ENCODE measurements at regions not wholly inside any gene's neighbourhood (a gene's known extent, or its start where the extent isn't known, plus 50 kb on each side); places are given as distances from the start of the nearest gene placed in this dataset.

DNA sequence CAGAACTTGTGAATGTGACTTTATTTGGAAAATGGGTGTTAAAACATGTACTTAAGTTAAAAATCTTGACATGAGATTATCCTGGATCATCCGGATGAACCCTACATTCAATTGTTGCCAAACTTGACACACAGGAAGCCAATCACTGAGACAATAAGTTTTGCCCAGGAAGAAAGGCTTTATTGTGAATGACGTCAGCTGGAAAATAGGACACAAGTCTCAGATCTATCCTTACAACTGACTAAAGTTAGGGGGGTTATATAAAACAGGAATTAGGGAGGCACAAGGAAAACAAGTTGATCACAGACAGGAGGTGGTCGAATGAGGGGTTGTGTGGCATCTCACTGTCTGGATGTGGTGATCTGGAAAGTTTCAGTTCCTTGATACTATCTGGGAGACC lies 126.9 kb downstream of the TTC8 start:
- DNase-seq (ENCODE audit: low spot score in 2 of 2): no peak
- intact Hi-C loops (cut with DNase I; ENCODE audit: low total_unique reads): no loop called here
- no peak overlapping the region for H3K4me3 ChIP-seq (ENCODE audit: low read depth, poor library complexity, severe bottlenecking)
- WGBS, 2 donors: 71 to 73% methylated on average over 3 of the region's 3 CpGs
- no peak for TF ChIP-seq POLR2A (IDR thresholded peaks at IDR 0.05)
- TF ChIP-seq, protein P1, sequence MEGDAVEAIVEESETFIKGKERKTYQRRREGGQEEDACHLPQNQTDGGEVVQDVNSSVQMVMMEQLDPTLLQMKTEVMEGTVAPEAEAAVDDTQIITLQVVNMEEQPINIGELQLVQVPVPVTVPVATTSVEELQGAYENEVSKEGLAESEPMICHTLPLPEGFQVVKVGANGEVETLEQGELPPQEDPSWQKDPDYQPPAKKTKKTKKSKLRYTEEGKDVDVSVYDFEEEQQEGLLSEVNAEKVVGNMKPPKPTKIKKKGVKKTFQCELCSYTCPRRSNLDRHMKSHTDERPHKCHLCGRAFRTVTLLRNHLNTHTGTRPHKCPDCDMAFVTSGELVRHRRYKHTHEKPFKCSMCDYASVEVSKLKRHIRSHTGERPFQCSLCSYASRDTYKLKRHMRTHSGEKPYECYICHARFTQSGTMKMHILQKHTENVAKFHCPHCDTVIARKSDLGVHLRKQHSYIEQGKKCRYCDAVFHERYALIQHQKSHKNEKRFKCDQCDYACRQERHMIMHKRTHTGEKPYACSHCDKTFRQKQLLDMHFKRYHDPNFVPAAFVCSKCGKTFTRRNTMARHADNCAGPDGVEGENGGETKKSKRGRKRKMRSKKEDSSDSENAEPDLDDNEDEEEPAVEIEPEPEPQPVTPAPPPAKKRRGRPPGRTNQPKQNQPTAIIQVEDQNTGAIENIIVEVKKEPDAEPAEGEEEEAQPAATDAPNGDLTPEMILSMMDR (IDR thresholded peaks at IDR 0.05): no peak

DNA sequence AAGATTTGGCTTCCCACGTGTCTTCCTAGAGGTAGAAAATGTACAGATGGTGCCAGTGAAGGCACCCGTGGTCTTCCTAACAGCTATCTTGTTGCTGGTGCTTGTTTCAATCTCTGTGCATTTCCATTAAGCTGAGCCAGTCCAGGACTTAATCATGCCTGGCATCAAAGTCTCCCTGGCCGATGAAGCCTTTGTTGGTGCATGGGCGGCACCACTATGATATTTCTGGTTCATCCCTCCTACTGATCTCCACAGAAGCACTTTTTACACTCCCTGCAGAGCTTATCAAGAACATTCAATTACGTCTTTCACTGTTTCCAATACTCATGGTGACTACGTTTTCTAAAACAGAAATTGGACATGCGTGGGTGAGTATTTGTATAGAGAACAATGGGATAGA lies 128.4 kb downstream of the TTC8 start:
- intact Hi-C loops (cut with DNase I; ENCODE audit: low total_unique reads): no loop called here
- TF ChIP-seq POLR2A (IDR thresholded peaks at IDR 0.05): no peak
- TF ChIP-seq, protein P1 (IDR thresholded peaks at IDR 0.05): no peak

DNA sequence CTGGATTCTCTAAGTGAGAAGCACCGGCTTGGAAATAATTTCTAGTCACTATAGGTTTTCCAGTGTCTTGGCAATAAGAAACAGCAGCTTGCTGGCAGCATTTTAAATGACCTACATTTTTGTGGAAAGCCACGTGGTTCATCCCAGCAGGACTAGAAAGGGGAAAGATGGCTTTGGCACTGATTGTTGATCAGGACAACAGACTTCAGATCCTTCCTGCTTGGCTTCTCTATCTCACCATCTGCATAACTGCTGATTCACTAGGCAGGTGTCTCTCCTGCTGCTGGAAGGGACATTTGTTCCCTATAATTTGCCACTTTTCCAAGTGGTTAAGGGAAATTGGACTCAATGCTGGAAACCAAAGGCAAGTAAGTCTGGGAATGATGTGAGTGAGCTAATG lies 131.0 kb downstream of the TTC8 start:
- 24 to 31% methylated on average over 2 of the region's 2 CpGs for WGBS, 2 donors
- intact Hi-C loops (cut with DNase I; ENCODE audit: low total_unique reads): no loop called here
- TF ChIP-seq POLR2A (IDR thresholded peaks at IDR 0.05): no peak
- TF ChIP-seq, protein P1 (IDR thresholded peaks at IDR 0.05): no peak
- H3K4me3 ChIP-seq (ENCODE audit: low read depth, poor library complexity, severe bottlenecking): no peak overlapping the region
- DNase-seq (ENCODE audit: low spot score in 2 of 2): no peak

More for the DNA sequence above, 128.4 kb downstream of the TTC8 start:
- WGBS, 2 donors: 80 to 90% methylated on average over 7 of the region's 7 CpGs
- no peak for DNase-seq (ENCODE audit: low spot score in 2 of 2)
- no peak overlapping the region for H3K4me3 ChIP-seq (ENCODE audit: low read depth, poor library complexity, severe bottlenecking)

DNA sequence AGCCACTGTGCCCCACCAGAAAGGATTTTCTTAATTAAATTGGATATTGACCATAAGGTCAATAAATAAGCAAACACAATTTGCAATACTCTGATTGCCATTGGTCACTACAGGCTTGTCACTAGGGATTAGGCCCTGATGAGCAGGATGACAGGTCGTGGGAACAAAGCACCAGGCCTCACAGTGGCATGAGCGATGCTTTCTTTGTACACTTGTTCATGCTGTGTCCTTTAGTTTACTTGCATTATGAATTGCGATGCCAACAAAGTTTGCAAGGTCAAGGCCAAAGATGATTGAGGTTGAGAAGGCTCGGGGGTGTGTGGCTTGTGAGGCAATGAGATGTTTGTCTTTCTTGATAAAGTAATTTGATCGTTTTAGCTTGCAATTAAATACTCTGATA lies 136.0 kb downstream of the TTC8 start:
- WGBS, 2 donors: 75 to 76% methylated on average over 5 of the region's 5 CpGs

DNA sequence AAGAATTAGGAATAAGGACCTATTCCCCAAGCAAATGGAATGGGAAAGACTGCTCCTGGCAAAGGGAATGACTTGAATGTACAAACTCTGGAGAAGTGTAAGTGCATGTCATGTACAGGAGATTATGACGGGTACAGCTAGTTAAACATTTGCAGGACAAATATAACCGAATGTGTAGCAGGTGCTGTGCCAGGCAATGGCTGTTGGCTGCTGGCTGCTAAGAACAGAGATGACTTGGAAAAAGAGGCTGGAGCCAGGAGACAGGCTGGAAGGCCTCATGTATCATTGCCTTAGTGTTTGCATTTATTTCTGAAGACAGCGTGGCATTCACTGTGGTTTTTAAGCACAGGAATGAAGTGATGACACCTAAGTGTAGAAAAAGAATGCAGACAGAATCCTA lies 136.8 kb downstream of the TTC8 start:
- no peak for TF ChIP-seq POLR2A (IDR thresholded peaks at IDR 0.05)
- TF ChIP-seq, protein P1 (IDR thresholded peaks at IDR 0.05): no peak
- no peak overlapping the region for H3K4me3 ChIP-seq (ENCODE audit: low read depth, poor library complexity, severe bottlenecking)
- intact Hi-C loops (cut with DNase I; ENCODE audit: low total_unique reads): no loop called here
- no peak for DNase-seq (ENCODE audit: low spot score in 2 of 2)
- 88 to 92% methylated on average over 3 of the region's 3 CpGs for WGBS, 2 donors

More for the DNA sequence above, 136.0 kb downstream of the TTC8 start:
- TF ChIP-seq, protein P1 (IDR thresholded peaks at IDR 0.05): no peak
- TF ChIP-seq POLR2A (IDR thresholded peaks at IDR 0.05): no peak
- no peak for DNase-seq (ENCODE audit: low spot score in 2 of 2)
- intact Hi-C loops (cut with DNase I; ENCODE audit: low total_unique reads): no loop called here
- H3K4me3 ChIP-seq (ENCODE audit: low read depth, poor library complexity, severe bottlenecking): no peak overlapping the region

DNA sequence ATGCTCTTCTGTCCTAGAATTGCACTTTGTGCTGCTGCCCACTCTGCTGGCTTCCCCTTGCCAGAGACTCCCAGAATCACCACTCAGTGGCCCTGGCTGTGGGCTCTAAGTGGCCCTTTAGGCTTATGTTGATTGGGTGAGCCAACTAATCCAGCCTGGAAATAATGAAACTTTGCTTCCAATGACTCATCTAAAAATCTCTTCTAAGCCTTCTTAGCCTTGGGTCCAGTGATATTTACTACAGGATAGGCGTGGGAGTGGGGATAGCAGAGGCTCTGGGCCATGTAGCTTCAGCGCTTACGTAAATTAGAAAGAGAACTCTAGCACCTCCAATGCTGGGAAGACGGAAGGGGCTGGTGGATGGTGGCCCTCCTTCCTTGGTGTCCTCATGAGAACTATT lies 137.9 kb downstream of the TTC8 start:
- 75 to 92% methylated on average over 4 of the region's 4 CpGs for WGBS, 2 donors
- TF ChIP-seq POLR2A (IDR thresholded peaks at IDR 0.05): no peak
- TF ChIP-seq, protein P1 (IDR thresholded peaks at IDR 0.05): no peak
- no peak for DNase-seq (ENCODE audit: low spot score in 2 of 2)
- H3K4me3 ChIP-seq (ENCODE audit: low read depth, poor library complexity, severe bottlenecking): no peak overlapping the region
- intact Hi-C loops (cut with DNase I; ENCODE audit: low total_unique reads): no loop called here
